ENCODE measurements at regions not wholly inside any gene's neighbourhood (a gene's known extent, or its start where the extent isn't known, plus 50 kb on each side); places are given as distances from the start of the nearest gene placed in this dataset.

- peak; percentile 16; the same call in 1 of the 3 replicates for ATAC-seq
Measured at GRCh38 chr3:116873142-116873541, 163.6 kb downstream of the TUSC7 start.

DNA sequence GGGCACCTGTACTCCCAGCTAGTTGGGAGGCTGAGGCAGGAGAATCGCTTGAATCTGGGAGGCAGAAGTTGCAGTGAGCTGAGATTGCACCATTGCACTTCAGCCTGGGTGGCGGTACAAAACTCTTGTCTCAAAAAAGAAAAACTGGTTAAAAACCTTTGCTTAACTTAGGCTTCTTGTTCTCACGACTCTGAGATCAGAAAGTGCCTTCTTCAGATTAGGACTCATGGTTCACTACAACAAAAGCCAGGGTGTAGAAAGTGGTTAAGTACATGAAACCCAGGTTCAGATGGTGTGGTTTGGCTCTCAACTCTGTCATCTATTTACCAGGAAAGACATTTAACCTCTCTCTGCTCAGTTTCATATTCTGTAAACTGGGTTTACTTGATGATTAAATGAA, 168.4 kb downstream of the TUSC7 start:
- no peak for TF ChIP-seq CSDC2 (CRISPR knock-in tag; IDR thresholded peaks at IDR 0.05)
- ATAC-seq: no peak

More at GRCh38 chr3:116873142-116873541, 163.6 kb downstream of the TUSC7 start:
- TF ChIP-seq, protein P1, sequence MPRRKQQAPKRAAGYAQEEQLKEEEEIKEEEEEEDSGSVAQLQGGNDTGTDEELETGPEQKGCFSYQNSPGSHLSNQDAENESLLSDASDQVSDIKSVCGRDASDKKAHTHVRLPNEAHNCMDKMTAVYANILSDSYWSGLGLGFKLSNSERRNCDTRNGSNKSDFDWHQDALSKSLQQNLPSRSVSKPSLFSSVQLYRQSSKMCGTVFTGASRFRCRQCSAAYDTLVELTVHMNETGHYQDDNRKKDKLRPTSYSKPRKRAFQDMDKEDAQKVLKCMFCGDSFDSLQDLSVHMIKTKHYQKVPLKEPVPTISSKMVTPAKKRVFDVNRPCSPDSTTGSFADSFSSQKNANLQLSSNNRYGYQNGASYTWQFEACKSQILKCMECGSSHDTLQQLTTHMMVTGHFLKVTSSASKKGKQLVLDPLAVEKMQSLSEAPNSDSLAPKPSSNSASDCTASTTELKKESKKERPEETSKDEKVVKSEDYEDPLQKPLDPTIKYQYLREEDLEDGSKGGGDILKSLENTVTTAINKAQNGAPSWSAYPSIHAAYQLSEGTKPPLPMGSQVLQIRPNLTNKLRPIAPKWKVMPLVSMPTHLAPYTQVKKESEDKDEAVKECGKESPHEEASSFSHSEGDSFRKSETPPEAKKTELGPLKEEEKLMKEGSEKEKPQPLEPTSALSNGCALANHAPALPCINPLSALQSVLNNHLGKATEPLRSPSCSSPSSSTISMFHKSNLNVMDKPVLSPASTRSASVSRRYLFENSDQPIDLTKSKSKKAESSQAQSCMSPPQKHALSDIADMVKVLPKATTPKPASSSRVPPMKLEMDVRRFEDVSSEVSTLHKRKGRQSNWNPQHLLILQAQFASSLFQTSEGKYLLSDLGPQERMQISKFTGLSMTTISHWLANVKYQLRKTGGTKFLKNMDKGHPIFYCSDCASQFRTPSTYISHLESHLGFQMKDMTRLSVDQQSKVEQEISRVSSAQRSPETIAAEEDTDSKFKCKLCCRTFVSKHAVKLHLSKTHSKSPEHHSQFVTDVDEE (CRISPR knock-in tag; IDR thresholded peaks at IDR 0.05): no peak
- TF ChIP-seq TCF4 (CRISPR knock-in tag; IDR thresholded peaks at IDR 0.05; ENCODE audit: borderline replicate concordance) (no peak), ISL1 (CRISPR knock-in tag; IDR thresholded peaks at IDR 0.05) (no peak), ZNF8 (CRISPR knock-in tag; IDR thresholded peaks at IDR 0.05) (no peak), GLIS3 (CRISPR knock-in tag; IDR thresholded peaks at IDR 0.05) (no peak), SNAI2 (CRISPR knock-in tag; IDR thresholded peaks at IDR 0.05) (no peak), ARNTL (CRISPR knock-in tag; IDR thresholded peaks at IDR 0.05; ENCODE audit: borderline replicate concordance, low read depth) (no peak)
- TF ChIP-seq, protein P2, sequence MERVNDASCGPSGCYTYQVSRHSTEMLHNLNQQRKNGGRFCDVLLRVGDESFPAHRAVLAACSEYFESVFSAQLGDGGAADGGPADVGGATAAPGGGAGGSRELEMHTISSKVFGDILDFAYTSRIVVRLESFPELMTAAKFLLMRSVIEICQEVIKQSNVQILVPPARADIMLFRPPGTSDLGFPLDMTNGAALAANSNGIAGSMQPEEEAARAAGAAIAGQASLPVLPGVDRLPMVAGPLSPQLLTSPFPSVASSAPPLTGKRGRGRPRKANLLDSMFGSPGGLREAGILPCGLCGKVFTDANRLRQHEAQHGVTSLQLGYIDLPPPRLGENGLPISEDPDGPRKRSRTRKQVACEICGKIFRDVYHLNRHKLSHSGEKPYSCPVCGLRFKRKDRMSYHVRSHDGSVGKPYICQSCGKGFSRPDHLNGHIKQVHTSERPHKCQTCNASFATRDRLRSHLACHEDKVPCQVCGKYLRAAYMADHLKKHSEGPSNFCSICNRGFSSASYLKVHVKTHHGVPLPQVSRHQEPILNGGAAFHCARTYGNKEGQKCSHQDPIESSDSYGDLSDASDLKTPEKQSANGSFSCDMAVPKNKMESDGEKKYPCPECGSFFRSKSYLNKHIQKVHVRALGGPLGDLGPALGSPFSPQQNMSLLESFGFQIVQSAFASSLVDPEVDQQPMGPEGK (CRISPR knock-in tag; IDR thresholded peaks at IDR 0.05; ENCODE audit: borderline replicate concordance): no peak

- TF ChIP-seq ZFP3 (CRISPR knock-in tag; IDR thresholded peaks at IDR 0.05) (no peak), ZC3H10 (CRISPR knock-in tag; IDR thresholded peaks at IDR 0.05) (no peak), ESRRG (CRISPR knock-in tag; IDR thresholded peaks at IDR 0.05) (no peak), ISL1 (CRISPR knock-in tag; IDR thresholded peaks at IDR 0.05) (no peak), PPARA (CRISPR knock-in tag; IDR thresholded peaks at IDR 0.05; ENCODE audit: borderline replicate concordance) (no peak), GLIS3 (CRISPR knock-in tag; IDR thresholded peaks at IDR 0.05) (no peak), ARNTL (CRISPR knock-in tag; IDR thresholded peaks at IDR 0.05; ENCODE audit: borderline replicate concordance, low read depth) (no peak), ZNF565 (CRISPR knock-in tag; conservative IDR thresholded peaks at IDR 0.05; ENCODE audit: low read depth) (no peak), OSR1 (CRISPR knock-in tag; IDR thresholded peaks at IDR 0.05) (no peak), BACH2 (CRISPR knock-in tag; IDR thresholded peaks at IDR 0.05; ENCODE audit: borderline replicate concordance) (no peak), CREB5 (CRISPR knock-in tag; IDR thresholded peaks at IDR 0.05; ENCODE audit: low read depth) (no peak), ZNF70 (CRISPR knock-in tag; IDR thresholded peaks at IDR 0.05) (no peak), TOX (CRISPR knock-in tag; IDR thresholded peaks at IDR 0.05; ENCODE audit: borderline replicate concordance) (no peak), TCF4 (CRISPR knock-in tag; IDR thresholded peaks at IDR 0.05; ENCODE audit: borderline replicate concordance) (no peak), CSDC2 (CRISPR knock-in tag; IDR thresholded peaks at IDR 0.05) (no peak), RARB (CRISPR knock-in tag; IDR thresholded peaks at IDR 0.05) (no peak), ZNF8 (CRISPR knock-in tag; IDR thresholded peaks at IDR 0.05) (no peak)
- TF ChIP-seq, protein P1 (CRISPR knock-in tag; IDR thresholded peaks at IDR 0.05): no peak
- TF ChIP-seq, protein P2 (CRISPR knock-in tag; IDR thresholded peaks at IDR 0.05; ENCODE audit: borderline replicate concordance): no peak
- no peak for ATAC-seq
Measured at GRCh38 chr3:116886202-116886893, 176.8 kb downstream of the TUSC7 start.

Data from SK-N-SH treated with all-trans-retinoic acid at 6 μM for 48 hours (cell line).